Transverse colon (tissue), 4 donors: ENCODE measurements at regions not wholly inside any gene's neighbourhood (a gene's known extent, or its start where the extent isn't known, plus 50 kb on each side); places are given as distances from the start of the nearest gene placed in this dataset.

Source experiments
- DNase-seq: peaks from one replicate; pipeline ENCODE4 v3.0.0-alpha.2; 2019
- H3K27ac ChIP-seq, 4 donors: fragments of 200-600 bp; sonication (generic); 2 replicates each; pipeline ENCODE4 v1.5.1; 2016 to 2018; ENCODE audit warnings: inconsistent platforms in 4 of 4
- H3K27me3 ChIP-seq: fragments of 200-600 bp; sonication (generic); 2 replicates; pipeline ENCODE4 v1.5.1; 2017; ENCODE audit warnings: inconsistent platforms
- H3K36me3 ChIP-seq, 4 donors: fragments of 200-600 bp; sonication (generic); 2 replicates each; pipeline ENCODE4 v1.5.1; 2017 to 2019; ENCODE audit warnings: inconsistent platforms in 4 of 4
- H3K4me1 ChIP-seq, 4 donors: fragments of 200-600 bp; sonication (generic); 2 replicates each; pipeline ENCODE4 v1.5.1; 2017 to 2020; ENCODE audit warnings: inconsistent platforms in 4 of 4
- H3K4me3 ChIP-seq, 4 donors: fragments of 200-600 bp; sonication (generic); 1 replicate in 1 of 4; 2 replicates in 3 of 4; pipeline versions ENCODE4 v1.5.1 to v1.6.1; 2017 to 2019; ENCODE audit warnings: inconsistent platforms in 4 of 4
- H3K9me3 ChIP-seq, 2 donors: fragments of 200-600 bp; sonication (generic); 2 replicates each; pipeline ENCODE4 v1.5.1; 2017 to 2019; ENCODE audit warnings: inconsistent platforms in 2 of 2
- EP300 ChIP-seq: sonication (generic); formaldehyde crosslinking; IDR thresholded peaks from one replicate; pipeline ENCODE4 v1.6.1; 2017; ENCODE audit warnings: antibody characterized with exemption, low read depth
- POLR2A ChIP-seq: fragments of 450-650 bp; IDR thresholded peaks from one replicate; pipeline ENCODE4 v1.6.1; 2016; ENCODE audit warnings: antibody characterized with exemption, mild to moderate bottlenecking, moderate library complexity
- POLR2AphosphoS5 ChIP-seq, 3 donors: sonication (generic); formaldehyde crosslinking; IDR thresholded peaks; one replicate each; pipeline ENCODE4 v1.6.1; 2016; ENCODE audit warnings: antibody characterized with exemption in 3 of 3
- WGBS, 2 donors: methylation state at CpG; one replicate each; pipeline ENCODE4 v1.1.5; 2018; ENCODE audit warnings: low coverage in 1 of 2; 5-methylcytosine and 5-hydroxymethylcytosine counted together
- in situ Hi-C, 4 donors: fragments of 200-750 bp; cut with MboI; loops; one replicate each; pipeline versions ENCODE4 v1.15.0 to v1.15.1; 2017; ENCODE audit warnings: low sequenced_read_pairs in 3 of 4, low pct_ligation_motif_present in 1 of 4, low pct_unique_long_range_greater_than_20kb in 1 of 4
- intact Hi-C: fragments of 100-400 bp; cut with DNase I; formaldehyde crosslinking; loops from one replicate; pipeline ENCODE4 v1.15.1; 2023; ENCODE audit warnings: low total_unique reads
- TF ChIP-seq, protein P1 (sequence below), 5 experiments: fragments of 200-600 bp in 3 of 5; fragments of 450-650 bp in 2 of 5; sonication (generic) in 3 of 5; IDR thresholded peaks; 1 replicate in 2 of 5; 2 replicates in 3 of 5; pipeline ENCODE4 v1.5.1; 2016 to 2017; ENCODE audit warnings: antibody characterized with exemption in 5 of 5, inconsistent platforms in 3 of 5, mild to moderate bottlenecking in 2 of 5, moderate library complexity in 1 of 5

DNA sequence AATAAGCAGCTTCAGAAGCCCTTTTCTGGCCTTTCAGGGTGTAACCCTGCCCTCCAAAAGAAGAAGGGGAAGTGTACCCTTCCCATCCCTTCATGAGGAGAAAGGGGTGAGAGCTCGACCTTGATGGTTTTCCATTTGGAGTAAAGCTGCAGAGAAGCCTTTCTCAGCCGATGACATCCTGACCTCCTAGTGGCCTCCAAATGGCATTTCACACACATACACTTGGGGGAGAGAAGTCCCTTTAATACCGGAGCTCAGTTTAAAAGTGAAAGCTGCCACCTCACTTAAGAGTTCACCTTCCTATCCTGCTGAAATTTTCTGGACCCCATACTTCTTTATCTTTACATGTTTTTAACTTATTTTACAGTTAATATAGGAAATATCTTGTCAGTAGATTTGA lies 716.7 kb downstream of the DCDC2C start:
- 43 to 56% methylated on average over 2 to 3 of the region's 3 CpGs for WGBS, 2 donors
- Histone ChIP-seq H3K4me1 (no peaks in the 10 kb centered on the region), H3K4me3 (no peak overlapping the region), H3K36me3 (no peaks in the 10 kb centered on the region), H3K27ac (no peak overlapping the region), H3K27me3 (no peaks in the 10 kb centered on the region), H3K9me3 (no peaks in the 10 kb centered on the region)
- in situ Hi-C loops = no loop called here
- TF ChIP-seq POLR2AphosphoS5 (IDR thresholded peaks at IDR 0.05) (no peak), POLR2A (no peak), EP300 (no peak)
- TF ChIP-seq, protein P1, sequence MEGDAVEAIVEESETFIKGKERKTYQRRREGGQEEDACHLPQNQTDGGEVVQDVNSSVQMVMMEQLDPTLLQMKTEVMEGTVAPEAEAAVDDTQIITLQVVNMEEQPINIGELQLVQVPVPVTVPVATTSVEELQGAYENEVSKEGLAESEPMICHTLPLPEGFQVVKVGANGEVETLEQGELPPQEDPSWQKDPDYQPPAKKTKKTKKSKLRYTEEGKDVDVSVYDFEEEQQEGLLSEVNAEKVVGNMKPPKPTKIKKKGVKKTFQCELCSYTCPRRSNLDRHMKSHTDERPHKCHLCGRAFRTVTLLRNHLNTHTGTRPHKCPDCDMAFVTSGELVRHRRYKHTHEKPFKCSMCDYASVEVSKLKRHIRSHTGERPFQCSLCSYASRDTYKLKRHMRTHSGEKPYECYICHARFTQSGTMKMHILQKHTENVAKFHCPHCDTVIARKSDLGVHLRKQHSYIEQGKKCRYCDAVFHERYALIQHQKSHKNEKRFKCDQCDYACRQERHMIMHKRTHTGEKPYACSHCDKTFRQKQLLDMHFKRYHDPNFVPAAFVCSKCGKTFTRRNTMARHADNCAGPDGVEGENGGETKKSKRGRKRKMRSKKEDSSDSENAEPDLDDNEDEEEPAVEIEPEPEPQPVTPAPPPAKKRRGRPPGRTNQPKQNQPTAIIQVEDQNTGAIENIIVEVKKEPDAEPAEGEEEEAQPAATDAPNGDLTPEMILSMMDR (IDR thresholded peaks at IDR 0.05) = no peak
- intact Hi-C loops = no loop called here
- no peak for DNase-seq

- no peak for TF ChIP-seq POLR2AphosphoS5 (IDR thresholded peaks at IDR 0.05)
- no peak for TF ChIP-seq POLR2A
- TF ChIP-seq, protein P1 (IDR thresholded peaks at IDR 0.05) = no peak
- TF ChIP-seq EP300 = no peak
- no peaks in the 10 kb centered on the region for H3K9me3 ChIP-seq
- H3K4me1 ChIP-seq = no peaks in the 10 kb centered on the region
- WGBS, 2 donors = 91 to 100% methylated on average over 3 to 6 of the region's 6 CpGs
- no peaks in the 10 kb centered on the region for H3K27me3 ChIP-seq
- in situ Hi-C loops = no loop called here
- intact Hi-C loops = no loop called here
- no peak overlapping the region for H3K27ac ChIP-seq
- no peak overlapping the region for H3K4me3 ChIP-seq
- DNase-seq = no peak
- no peaks in the 10 kb centered on the region for H3K36me3 ChIP-seq
Observed at GRCh38 chr2:4424153-4424552, 720.8 kb downstream of the DCDC2C start.

- H3K27ac ChIP-seq = no peak overlapping the region
- DNase-seq = no peak
- 78 to 80% methylated on average over 1 to 5 of the region's 5 CpGs for WGBS, 2 donors
- in situ Hi-C loops = no loop called here
- H3K9me3 ChIP-seq = no peaks in the 10 kb centered on the region
- no peaks in the 10 kb centered on the region for H3K27me3 ChIP-seq
- TF ChIP-seq EP300 = no peak
- TF ChIP-seq, protein P1 (IDR thresholded peaks at IDR 0.05) = no peak
- TF ChIP-seq POLR2A = no peak
- no peak for TF ChIP-seq POLR2AphosphoS5 (IDR thresholded peaks at IDR 0.05)
- H3K4me1 ChIP-seq = no peaks in the 10 kb centered on the region
- no peaks in the 10 kb centered on the region for H3K36me3 ChIP-seq
- no peak overlapping the region for H3K4me3 ChIP-seq
- intact Hi-C loops = no loop called here
Observed at GRCh38 chr2:4427083-4427482, 723.7 kb downstream of the DCDC2C start.

GRCh38 chr2:4445821-4446220 lies 742.4 kb downstream of the DCDC2C start:
- H3K27me3 ChIP-seq = no peaks in the 10 kb centered on the region
- no peak overlapping the region for H3K4me3 ChIP-seq
- peaks cover 0 to 11% of the 10 kb centered on the region in 2 donors for H3K9me3 ChIP-seq
- H3K27ac ChIP-seq = no peak overlapping the region
- no peak for DNase-seq
- WGBS, 2 donors = 70 to 76% methylated on average over 8 of the region's 8 CpGs
- H3K4me1 ChIP-seq = no peaks in the 10 kb centered on the region
- H3K36me3 ChIP-seq = no peaks in the 10 kb centered on the region
- TF ChIP-seq EP300 (no peak), POLR2AphosphoS5 (IDR thresholded peaks at IDR 0.05) (no peak), POLR2A (no peak)
- TF ChIP-seq, protein P1 (IDR thresholded peaks at IDR 0.05) = no peak
- in situ Hi-C loops = no loop called here
- intact Hi-C loops = no loop called here
